ENCODE measurements at regions not wholly inside any gene's neighbourhood (a gene's known extent, or its start where the extent isn't known, plus 50 kb on each side); places are given as distances from the start of the nearest gene placed in this dataset.
A peak's percentile ranks its signal among the peaks of the same experiment; 100 is the strongest.

- in situ Hi-C loops (cut with MboI; ENCODE audit: low pct_unique_long_range_greater_than_20kb, low sequenced_read_pairs): no loop called here
- DNase-seq: no peak
These were observed 275.3 kb downstream of the TMX3 start for GRCh38 chr18:68439642-68440041.

- no peak for DNase-seq
- in situ Hi-C loops (cut with MboI; ENCODE audit: low pct_unique_long_range_greater_than_20kb, low sequenced_read_pairs): no loop called here
These were observed 275.9 kb downstream of the TMX3 start for GRCh38 chr18:68438983-68439382.

GRCh38 chr18:68438536-68438935, 276.4 kb downstream of the TMX3 start:
- in situ Hi-C loops (cut with MboI; ENCODE audit: low pct_unique_long_range_greater_than_20kb, low sequenced_read_pairs): no loop called here
- DNase-seq: no peak

GRCh38 chr18:68436485-68436884, 278.4 kb downstream of the TMX3 start:
- peak; percentile 19 for DNase-seq

GRCh38 chr18:68435581-68435980, 279.3 kb downstream of the TMX3 start:
- no peak for DNase-seq
- in situ Hi-C loops (cut with MboI; ENCODE audit: low pct_unique_long_range_greater_than_20kb, low sequenced_read_pairs): no loop called here

More at GRCh38 chr18:68436485-68436884, 278.4 kb downstream of the TMX3 start:
- in situ Hi-C loops (cut with MboI; ENCODE audit: low pct_unique_long_range_greater_than_20kb, low sequenced_read_pairs): no loop called here

GRCh38 chr18:68431922-68432198, 283.0 kb downstream of the TMX3 start:
- no peak for DNase-seq
- in situ Hi-C loops (cut with MboI; ENCODE audit: low pct_unique_long_range_greater_than_20kb, low sequenced_read_pairs): no loop called here

GRCh38 chr18:68431111-68431921, 283.6 kb downstream of the TMX3 start:
- in situ Hi-C loops (cut with MboI; ENCODE audit: low pct_unique_long_range_greater_than_20kb, low sequenced_read_pairs): no loop called here
- no peak for DNase-seq

- DNase-seq: no peak
- in situ Hi-C loops (cut with MboI; ENCODE audit: low pct_unique_long_range_greater_than_20kb, low sequenced_read_pairs): no loop called here
These were observed 285.1 kb downstream of the TMX3 start for GRCh38 chr18:68429841-68430240.

- no peak for DNase-seq
- in situ Hi-C loops (cut with MboI; ENCODE audit: low pct_unique_long_range_greater_than_20kb, low sequenced_read_pairs): no loop called here
These were observed 285.8 kb downstream of the TMX3 start for GRCh38 chr18:68429111-68429510.

- in situ Hi-C loops (cut with MboI; ENCODE audit: low pct_unique_long_range_greater_than_20kb, low sequenced_read_pairs): no loop called here
- no peak for DNase-seq
These were observed 286.2 kb downstream of the TMX3 start for GRCh38 chr18:68428661-68429060.

GRCh38 chr18:68427951-68428401, 286.9 kb downstream of the TMX3 start:
- in situ Hi-C loops (cut with MboI; ENCODE audit: low pct_unique_long_range_greater_than_20kb, low sequenced_read_pairs): no loop called here
- no peak for DNase-seq

- DNase-seq: no peak
- in situ Hi-C loops (cut with MboI; ENCODE audit: low pct_unique_long_range_greater_than_20kb, low sequenced_read_pairs): no loop called here
These were observed 288.1 kb downstream of the TMX3 start for GRCh38 chr18:68426731-68427315.

GRCh38 chr18:68418881-68419280, 296.0 kb downstream of the TMX3 start:
- in situ Hi-C loops (cut with MboI; ENCODE audit: low pct_unique_long_range_greater_than_20kb, low sequenced_read_pairs): no loop called here
- DNase-seq: no peak

- in situ Hi-C loops (cut with MboI; ENCODE audit: low pct_unique_long_range_greater_than_20kb, low sequenced_read_pairs): no loop called here
These were observed 296.6 kb downstream of the TMX3 start for GRCh38 chr18:68418226-68418868.

GRCh38 chr18:68417826-68418225, 297.1 kb downstream of the TMX3 start:
- in situ Hi-C loops (cut with MboI; ENCODE audit: low pct_unique_long_range_greater_than_20kb, low sequenced_read_pairs): no loop called here
- DNase-seq: no peak

More at GRCh38 chr18:68418226-68418868, 296.6 kb downstream of the TMX3 start:
- DNase-seq: no peak

- no peak for DNase-seq
- in situ Hi-C loops (cut with MboI; ENCODE audit: low pct_unique_long_range_greater_than_20kb, low sequenced_read_pairs): no loop called here
These were observed 297.6 kb downstream of the TMX3 start for GRCh38 chr18:68417166-68417799.

GRCh38 chr18:68414407-68414806, 300.5 kb downstream of the TMX3 start:
- in situ Hi-C loops (cut with MboI; ENCODE audit: low pct_unique_long_range_greater_than_20kb, low sequenced_read_pairs): no loop called here
- DNase-seq: no peak

GRCh38 chr18:68409576-68409975, 305.3 kb downstream of the TMX3 start:
- in situ Hi-C loops (cut with MboI; ENCODE audit: low pct_unique_long_range_greater_than_20kb, low sequenced_read_pairs): no loop called here
- no peak for DNase-seq

- in situ Hi-C loops (cut with MboI; ENCODE audit: low pct_unique_long_range_greater_than_20kb, low sequenced_read_pairs): no loop called here
- no peak for DNase-seq
These were observed 308.1 kb downstream of the TMX3 start for GRCh38 chr18:68406761-68407160.

- no peak for DNase-seq
- in situ Hi-C loops (cut with MboI; ENCODE audit: low pct_unique_long_range_greater_than_20kb, low sequenced_read_pairs): no loop called here
These were observed 312.1 kb downstream of the TMX3 start for GRCh38 chr18:68402784-68403183.
